Body of pancreas (tissue), 4 donors: ENCODE measurements at regions not wholly inside any gene's neighbourhood (a gene's known extent, or its start where the extent isn't known, plus 50 kb on each side); places are given as distances from the start of the nearest gene placed in this dataset.

Experiments used
- POLR2A ChIP-seq, 3 donors: fragments of 450-650 bp; IDR thresholded peaks; one replicate each; pipeline ENCODE4 v1.6.1; 2016; ENCODE audit warnings: antibody characterized with exemption in 3 of 3, mild to moderate bottlenecking in 2 of 3
- TF ChIP-seq, protein P1 (sequence below), 7 experiments: fragments of 450-650 bp in 4 of 7; fragments of 200-600 bp in 3 of 7; sonication (generic) in 3 of 7; IDR thresholded peaks; one replicate each; pipeline ENCODE4 v1.5.1; 2016 to 2019; ENCODE audit warnings: antibody characterized with exemption in 7 of 7

DNA sequence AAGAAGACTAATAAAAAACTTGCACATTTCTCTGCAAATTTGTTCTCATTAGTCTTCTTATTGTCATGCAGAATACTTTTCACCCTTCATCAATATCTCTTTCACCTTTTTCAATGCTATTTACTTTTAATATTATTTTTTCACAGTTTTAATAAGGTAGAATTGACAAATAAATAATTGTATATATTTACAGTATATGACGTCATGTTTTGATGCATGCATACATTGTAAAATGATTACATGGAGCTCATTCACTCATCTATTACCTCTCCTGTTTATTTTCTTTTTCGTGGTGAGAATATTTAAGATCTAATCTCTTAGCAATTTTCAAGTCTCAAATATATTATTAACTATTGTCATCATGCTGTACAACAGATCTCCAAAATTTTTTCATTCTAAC is 658.2 kb upstream of the MKI67 start:
- TF ChIP-seq, protein P1, sequence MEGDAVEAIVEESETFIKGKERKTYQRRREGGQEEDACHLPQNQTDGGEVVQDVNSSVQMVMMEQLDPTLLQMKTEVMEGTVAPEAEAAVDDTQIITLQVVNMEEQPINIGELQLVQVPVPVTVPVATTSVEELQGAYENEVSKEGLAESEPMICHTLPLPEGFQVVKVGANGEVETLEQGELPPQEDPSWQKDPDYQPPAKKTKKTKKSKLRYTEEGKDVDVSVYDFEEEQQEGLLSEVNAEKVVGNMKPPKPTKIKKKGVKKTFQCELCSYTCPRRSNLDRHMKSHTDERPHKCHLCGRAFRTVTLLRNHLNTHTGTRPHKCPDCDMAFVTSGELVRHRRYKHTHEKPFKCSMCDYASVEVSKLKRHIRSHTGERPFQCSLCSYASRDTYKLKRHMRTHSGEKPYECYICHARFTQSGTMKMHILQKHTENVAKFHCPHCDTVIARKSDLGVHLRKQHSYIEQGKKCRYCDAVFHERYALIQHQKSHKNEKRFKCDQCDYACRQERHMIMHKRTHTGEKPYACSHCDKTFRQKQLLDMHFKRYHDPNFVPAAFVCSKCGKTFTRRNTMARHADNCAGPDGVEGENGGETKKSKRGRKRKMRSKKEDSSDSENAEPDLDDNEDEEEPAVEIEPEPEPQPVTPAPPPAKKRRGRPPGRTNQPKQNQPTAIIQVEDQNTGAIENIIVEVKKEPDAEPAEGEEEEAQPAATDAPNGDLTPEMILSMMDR (IDR thresholded peaks at IDR 0.05) = no peak
- no peak for TF ChIP-seq POLR2A (IDR thresholded peaks at IDR 0.05)
